Hepatocyte (in vitro differentiated cells): ENCODE measurements at regions not wholly inside any gene's neighbourhood (a gene's known extent, or its start where the extent isn't known, plus 50 kb on each side); places are given as distances from the start of the nearest gene placed in this dataset.

Source experiments
- CTCF ChIP-seq: fragments of 200-600 bp; sonication (generic); IDR thresholded peaks from 2 replicates; pipeline ENCODE4 v1.5.1; 2016; ENCODE audit warnings: antibody characterized with exemption, mild to moderate bottlenecking; ENCODE audit not compliant: poor library complexity
- EZH2 ChIP-seq: fragments of 200-600 bp; sonication (generic); IDR thresholded peaks from 2 replicates; pipeline ENCODE4 v1.6.1; 2016; ENCODE audit warnings: antibody characterized with exemption, mild to moderate bottlenecking, borderline replicate concordance
- EZH2phosphoT487 ChIP-seq: fragments of 200-600 bp; sonication (generic); IDR thresholded peaks from one replicate; pipeline ENCODE4 v1.6.1; 2018; ENCODE audit warnings: antibody characterized with exemption, mild to moderate bottlenecking, low read depth, moderate library complexity; ENCODE audit not compliant: unreplicated experiment, severe bottlenecking

GRCh38 chr10:93193906-93194305 lies 120.2 kb downstream of the CYP26A1 start:
- no peak for TF ChIP-seq CTCF
- no peak for TF ChIP-seq EZH2
- no peak for TF ChIP-seq EZH2phosphoT487
